Astrocyte (in vitro differentiated cells and primary cell): ENCODE measurements at regions not wholly inside any gene's neighbourhood (a gene's known extent, or its start where the extent isn't known, plus 50 kb on each side); places are given as distances from the start of the nearest gene placed in this dataset.

Experiments used
- DNase-seq: peaks from one replicate; pipeline ENCODE4 v3.0.0-alpha.2; 2010; ENCODE audit warnings: low read depth
- FAIRE-seq: peaks from 2 replicates; lab custom pipeline; 2011; peaks lifted over from hg19 to GRCh38; lab: Jason Lieb, UNC
- H2AFZ ChIP-seq: 2 replicates; pipeline ENCODE4 v1.6.0; 2012; ENCODE audit warnings: low read depth, low read length, inconsistent platforms
- H3K27ac ChIP-seq: 2 replicates; pipeline ENCODE4 v1.5.1; 2011; ENCODE audit warnings: low read depth, low read length, inconsistent platforms
- H3K27me3 ChIP-seq: 2 replicates; pipeline ENCODE4 v1.6.0; 2011; ENCODE audit warnings: low read length, inconsistent platforms; ENCODE audit not compliant: insufficient read depth
- H3K36me3 ChIP-seq: 2 replicates; pipeline ENCODE4 v1.5.1; 2011; ENCODE audit warnings: low read length, inconsistent platforms; ENCODE audit not compliant: insufficient read depth
- H3K4me1 ChIP-seq: 2 replicates; pipeline ENCODE4 v1.5.1; 2011; ENCODE audit warnings: low read length, inconsistent platforms; ENCODE audit not compliant: insufficient read depth
- H3K4me2 ChIP-seq: 2 replicates; pipeline ENCODE4 v1.6.0; 2012; ENCODE audit warnings: low read length, inconsistent platforms
- H3K4me3 ChIP-seq: 2 replicates; pipeline ENCODE4 v1.5.1; 2011; ENCODE audit warnings: low read depth, mild to moderate bottlenecking, low read length, inconsistent platforms; ENCODE audit not compliant: insufficient read depth
- H3K79me2 ChIP-seq: 2 replicates; pipeline ENCODE4 v1.6.0; 2012; ENCODE audit warnings: mild to moderate bottlenecking, low read length, inconsistent platforms; ENCODE audit not compliant: insufficient read depth
- H3K9ac ChIP-seq: 2 replicates; pipeline ENCODE4 v1.6.0; 2012; ENCODE audit warnings: mild to moderate bottlenecking, low read length, inconsistent platforms
- H3K9me3 ChIP-seq: 2 replicates; pipeline ENCODE4 v1.5.1; 2012; ENCODE audit warnings: low read depth, mild to moderate bottlenecking, low read length, inconsistent platforms; ENCODE audit not compliant: insufficient read depth
- H4K20me1 ChIP-seq: 2 replicates; pipeline ENCODE4 v1.6.0; 2012; ENCODE audit warnings: low read length, inconsistent platforms; ENCODE audit not compliant: insufficient read depth
- H3K27ac Mint-ChIP-seq: one replicate; pipeline ENCODE4 v1.8.0; 2021; ENCODE audit warnings: mild to moderate bottlenecking, mixed read lengths; ENCODE audit not compliant: unreplicated experiment
- H3K27me3 Mint-ChIP-seq: one replicate; pipeline ENCODE4 v1.8.0; 2021; ENCODE audit warnings: low read depth, mixed read lengths; ENCODE audit not compliant: unreplicated experiment
- H3K36me3 Mint-ChIP-seq: one replicate; pipeline ENCODE4 v1.8.0; 2021; ENCODE audit warnings: low read depth, mixed read lengths; ENCODE audit not compliant: unreplicated experiment
- H3K4me1 Mint-ChIP-seq: one replicate; pipeline ENCODE4 v1.8.0; 2021; ENCODE audit warnings: low read depth, mixed read lengths; ENCODE audit not compliant: unreplicated experiment
- H3K4me3 Mint-ChIP-seq: one replicate; pipeline ENCODE4 v1.8.0; 2021; ENCODE audit warnings: mild to moderate bottlenecking, moderate library complexity, mixed read lengths; ENCODE audit not compliant: unreplicated experiment
- H3K9me3 Mint-ChIP-seq: one replicate; pipeline ENCODE4 v1.8.0; 2021; ENCODE audit warnings: mild to moderate bottlenecking, mixed read lengths; ENCODE audit not compliant: unreplicated experiment
- CTCF ChIP-seq: IDR thresholded peaks from 2 replicates; pipeline ENCODE4 v1.5.1; 2011; ENCODE audit warnings: low read depth, mild to moderate bottlenecking, inconsistent platforms, low read length, moderate library complexity; ENCODE audit not compliant: insufficient read depth
- EZH2 ChIP-seq: IDR thresholded peaks from 2 replicates; pipeline ENCODE4 v1.6.1; 2012; ENCODE audit warnings: mild to moderate bottlenecking, low read length, inconsistent platforms; ENCODE audit not compliant: insufficient read depth

- FAIRE-seq, result no peak
Observed at GRCh38 chr1:148334339-148335130, 148.6 kb downstream of the PPIAL4G start.

GRCh38 chr1:148333875-148334338 is 149.2 kb downstream of the PPIAL4G start:
- H3K27ac ChIP-seq, result no peak overlapping the region
- H3K9me3 Mint-ChIP-seq, result peaks cover 3% of the 10 kb centered on the region

More at GRCh38 chr1:148334339-148335130, 148.6 kb downstream of the PPIAL4G start:
- Histone ChIP-seq H3K27ac (peak overlapping the region; percentile 98), H3K9me3 (peaks cover 3% of the 10 kb centered on the region), H4K20me1 (no peaks in the 10 kb centered on the region), H3K4me1 (peaks cover 6% of the 10 kb centered on the region), H2AFZ (peak overlapping the region; percentile 97), H3K4me2 (peak overlapping the region; percentile 96), H3K79me2 (no peaks in the 10 kb centered on the region), H3K36me3 (no peaks in the 10 kb centered on the region), H3K9ac (peak overlapping the region; percentile 97), H3K4me3 (peak overlapping the region; percentile 67), H3K27me3 (peaks cover 10% of the 10 kb centered on the region)
- no peak for TF ChIP-seq EZH2
- TF ChIP-seq CTCF, result no peak
- H3K9me3 Mint-ChIP-seq, result peaks cover 3% of the 10 kb centered on the region
- peak; percentile 91 for DNase-seq
- H3K4me1 Mint-ChIP-seq, result no peaks in the 10 kb centered on the region
- H3K36me3 Mint-ChIP-seq, result no peaks in the 10 kb centered on the region
- peak overlapping the region; percentile 82 for H3K4me3 Mint-ChIP-seq
- peaks cover 13% of the 10 kb centered on the region for H3K27me3 Mint-ChIP-seq
- H3K27ac Mint-ChIP-seq, result peak overlapping the region; percentile 100

More at GRCh38 chr1:148333875-148334338, 149.2 kb downstream of the PPIAL4G start:
- no peak for DNase-seq
- no peak for TF ChIP-seq CTCF
- no peak for TF ChIP-seq EZH2
- Histone ChIP-seq H4K20me1 (no peaks in the 10 kb centered on the region), H3K79me2 (no peaks in the 10 kb centered on the region), H3K4me2 (peak overlapping the region; percentile 96), H3K36me3 (no peaks in the 10 kb centered on the region), H3K9me3 (peaks cover 3% of the 10 kb centered on the region), H3K9ac (peak overlapping the region; percentile 97), H2AFZ (peak overlapping the region; percentile 14), H3K4me3 (peak overlapping the region; percentile 67), H3K27me3 (peaks cover 16% of the 10 kb centered on the region), H3K4me1 (peaks cover 6% of the 10 kb centered on the region)
- Mint-ChIP-seq H3K4me3 (peak overlapping the region; percentile 82), H3K36me3 (no peaks in the 10 kb centered on the region), H3K4me1 (no peaks in the 10 kb centered on the region), H3K27ac (no peak overlapping the region), H3K27me3 (peaks cover 13% of the 10 kb centered on the region)
- FAIRE-seq, result no peak
